H1 (cell line): ENCODE measurements at regions not wholly inside any gene's neighbourhood (a gene's known extent, or its start where the extent isn't known, plus 50 kb on each side); places are given as distances from the start of the nearest gene placed in this dataset.

Experiments used
- EP300 ChIP-seq, 2 experiments: IDR thresholded peaks; 1 replicate in 1 of 2; 2 replicates in 1 of 2; pipeline ENCODE4 v1.6.1; 2011 to 2012; ENCODE audit warnings: low read depth in 2 of 2, low read length in 2 of 2, mild to moderate bottlenecking in 2 of 2, borderline replicate concordance in 1 of 2, inconsistent platforms in 1 of 2, moderate library complexity in 1 of 2
- JUN ChIP-seq: IDR thresholded peaks from 2 replicates; pipeline ENCODE4 v1.6.1; 2011; ENCODE audit warnings: low read depth, mild to moderate bottlenecking, improper control_type of control experiment, low read length
- RAD21 ChIP-seq, 2 experiments: IDR thresholded peaks in 1 of 2; conservative IDR thresholded peaks in 1 of 2; 2 replicates each; pipeline ENCODE4 v1.6.1; 2011; ENCODE audit warnings: low read depth in 2 of 2, low read length in 2 of 2, improper control_type of control experiment in 1 of 2, inconsistent platforms in 1 of 2, mild to moderate bottlenecking in 1 of 2, moderate library complexity in 1 of 2

- TF ChIP-seq RAD21 (IDR thresholded peaks at IDR 0.05 in 1 of 2, conservative IDR thresholded peaks at IDR 0.05 in 1 of 2; ENCODE audit: low read depth in 2 of 2, low read length in 2 of 2) = peak; percentile 89 to 90
- no peak for TF ChIP-seq JUN
- TF ChIP-seq EP300 (IDR thresholded peaks at IDR 0.05; ENCODE audit: borderline replicate concordance in 1 of 2, low read depth in 2 of 2, low read length in 2 of 2) = no peak
Measured at GRCh38 chr6:165049362-165049761, 260.0 kb downstream of the C6orf118 start (continued).
